IMR-90 (cell line): ENCODE measurements at regions not wholly inside any gene's neighbourhood (a gene's known extent, or its start where the extent isn't known, plus 50 kb on each side); places are given as distances from the start of the nearest gene placed in this dataset.

Experiments
- ATAC-seq: fragments of 200-7000 bp; cut with Tn5 transposase; 2 replicates; pipeline ENCODE4 v1.9.1; 2020; ENCODE audit warnings: low read depth, mild to moderate bottlenecking, moderate library complexity
- BruUV-seq: library from RNA; stranded (reverse); fragments of 400-500 nt; replicated peaks from 2 replicates; lab custom pipeline; 2021; lab: Mats Ljungman, UMichigan
- CTCF ChIA-PET: fragments of 300-600 bp; formaldehyde crosslinking; extraction: SDS; loops from one replicate; lab custom pipeline; 2021; ENCODE audit warnings: antibody characterized with exemption; lab: Yijun Ruan, JAX
- POLR2A ChIA-PET: fragments of 300-600 bp; sonication (Branson Sonifier 250); formaldehyde crosslinking; loops from one replicate; lab custom pipeline; 2022; ENCODE audit warnings: antibody characterized with exemption; ENCODE audit not compliant: unreplicated experiment; lab: Charles Lee
- DNase-seq: peaks from one replicate; pipeline ENCODE4 v3.0.0; 2013
- H2AFZ ChIP-seq: replicated peaks from 2 replicates; pipeline ENCODE3; 2013; ENCODE audit warnings: low read length, mild to moderate bottlenecking; ENCODE audit not compliant: poor library complexity
- H2AK5ac ChIP-seq: 2 replicates; pipeline ENCODE4 v1.6.1; 2013; ENCODE audit warnings: low read depth, low read length, inconsistent platforms
- H2AK9ac ChIP-seq: replicated peaks from 2 replicates; pipeline ENCODE3; 2013; ENCODE audit warnings: mild to moderate bottlenecking, low read depth, low read length, moderate library complexity; ENCODE audit not compliant: poor library complexity
- H2BK120ac ChIP-seq: 2 replicates; pipeline ENCODE4 v1.6.1; 2013; ENCODE audit warnings: low read depth, low read length, inconsistent platforms
- H2BK15ac ChIP-seq: 3 replicates; pipeline ENCODE4 v1.6.1; 2013; ENCODE audit warnings: low read depth, low read length, inconsistent platforms
- H2BK20ac ChIP-seq: 2 replicates; pipeline ENCODE4 v1.6.1; 2013; ENCODE audit warnings: low read depth, mild to moderate bottlenecking, inconsistent platforms, low read length, moderate library complexity
- H2BK5ac ChIP-seq: 2 replicates; pipeline ENCODE4 v1.6.1; 2013; ENCODE audit warnings: mild to moderate bottlenecking, low read depth, low read length, inconsistent platforms; ENCODE audit not compliant: poor library complexity, severe bottlenecking
- H3K14ac ChIP-seq: replicated peaks from 2 replicates; pipeline ENCODE4 v1.6.1; 2013; ENCODE audit warnings: low read depth, low read length, inconsistent platforms
- H3K18ac ChIP-seq: 2 replicates; pipeline ENCODE4 v1.6.1; 2013; ENCODE audit warnings: low read depth, low read length, control low read depth
- H3K23ac ChIP-seq: 2 replicates; pipeline ENCODE4 v1.6.1; 2013; ENCODE audit warnings: low read depth, low read length, inconsistent platforms
- H3K27ac ChIP-seq: 2 replicates; pipeline ENCODE4 v1.5.1; 2013; ENCODE audit warnings: mild to moderate bottlenecking, control low read depth, low read length; ENCODE audit not compliant: insufficient read depth
- H3K27me3 ChIP-seq: 2 replicates; pipeline ENCODE4 v1.6.1; 2013; ENCODE audit warnings: low read length; ENCODE audit not compliant: control insufficient read depth, insufficient read depth
- H3K36me3 ChIP-seq: 2 replicates; pipeline ENCODE4 v1.6.1; 2013; ENCODE audit warnings: low read length, mixed read lengths; ENCODE audit not compliant: control insufficient read depth, insufficient read depth
- H3K4ac ChIP-seq: 2 replicates; pipeline ENCODE4 v1.6.1; 2013; ENCODE audit warnings: low read depth, low read length, inconsistent platforms
- H3K4me1 ChIP-seq: 2 replicates; pipeline ENCODE4 v1.6.1; 2013; ENCODE audit warnings: low read length, mixed read lengths; ENCODE audit not compliant: control insufficient read depth, insufficient read depth
- H3K4me2 ChIP-seq: 2 replicates; pipeline ENCODE4 v1.6.1; 2013; ENCODE audit warnings: low read depth, mild to moderate bottlenecking, control low read depth, low read length, moderate library complexity
- H3K4me3 ChIP-seq: 2 replicates; pipeline ENCODE4 v1.5.1; 2013; ENCODE audit warnings: low read depth, mild to moderate bottlenecking, control low read depth, low read length, moderate library complexity; ENCODE audit not compliant: insufficient read depth
- H3K56ac ChIP-seq: 2 replicates; pipeline ENCODE4 v1.6.1; 2013; ENCODE audit warnings: low read length, inconsistent platforms; ENCODE audit not compliant: insufficient read depth; ENCODE audit errors: extremely low read depth
- H3K79me1 ChIP-seq, 2 experiments: 2 replicates each; pipeline ENCODE4 v1.6.1; 2013; ENCODE audit warnings: low read length in 2 of 2, inconsistent platforms in 1 of 2, low read depth in 1 of 2
- H3K9ac ChIP-seq: 2 replicates; pipeline ENCODE4 v1.6.1; 2013; ENCODE audit warnings: low read depth, low read length, control low read depth
- H3K9me1 ChIP-seq: 2 replicates; pipeline ENCODE4 v1.6.1; 2013; ENCODE audit warnings: low read length, inconsistent platforms; ENCODE audit not compliant: insufficient read depth
- H3K9me3 ChIP-seq: 2 replicates; pipeline ENCODE4 v1.6.1; 2013; ENCODE audit warnings: low read length; ENCODE audit not compliant: control insufficient read depth, insufficient read depth
- H4K20me1 ChIP-seq: 2 replicates; pipeline ENCODE4 v1.6.1; 2013; ENCODE audit warnings: low read length, inconsistent platforms; ENCODE audit not compliant: insufficient read depth
- H4K5ac ChIP-seq: 2 replicates; pipeline ENCODE4 v1.6.1; 2013; ENCODE audit warnings: mild to moderate bottlenecking, low read depth, low read length, control low read depth
- H4K8ac ChIP-seq, 2 experiments: 2 replicates each; pipeline ENCODE4 v1.6.1; 2013; ENCODE audit warnings: low read depth in 2 of 2, low read length in 2 of 2, control low read depth in 1 of 2, inconsistent platforms in 1 of 2
- H4K91ac ChIP-seq: 2 replicates; pipeline ENCODE4 v1.6.1; 2013; ENCODE audit warnings: low read depth, low read length, inconsistent platforms; ENCODE audit not compliant: insufficient read depth
- BHLHE40 ChIP-seq: fragments of 150-350 bp; IDR thresholded peaks from 2 replicates; pipeline ENCODE4 v1.6.1; 2016; ENCODE audit warnings: mild to moderate bottlenecking, low read depth, low read length
- CEBPB ChIP-seq: IDR thresholded peaks from 2 replicates; pipeline ENCODE4 v1.6.1; 2012; ENCODE audit warnings: low read depth, low read length, improper control_type of control experiment
- CHD1 ChIP-seq: IDR thresholded peaks from 2 replicates; pipeline ENCODE4 v1.6.1; 2012; ENCODE audit warnings: low read depth, low read length, improper control_type of control experiment
- CTCF ChIP-seq: conservative IDR thresholded peaks from 2 replicates; pipeline ENCODE4 v1.5.1; 2012; ENCODE audit warnings: mild to moderate bottlenecking, low read depth, low read length, improper control_type of control experiment
- FOS ChIP-seq: fragments of 150-350 bp; IDR thresholded peaks from 2 replicates; pipeline ENCODE4 v1.6.1; 2016; ENCODE audit warnings: low read depth, low read length
- MAZ ChIP-seq: IDR thresholded peaks from 2 replicates; pipeline ENCODE4 v1.6.1; 2012; ENCODE audit warnings: low read depth, mild to moderate bottlenecking, low read length, improper control_type of control experiment, moderate library complexity, borderline replicate concordance
- NFE2L2 ChIP-seq: fragments of 150-350 bp; IDR thresholded peaks from 2 replicates; pipeline ENCODE4 v1.6.1; 2016; ENCODE audit warnings: low read depth, mild to moderate bottlenecking, low read length
- POLR2A ChIP-seq: IDR thresholded peaks from 2 replicates; pipeline ENCODE4 v1.6.1; 2012; ENCODE audit warnings: mild to moderate bottlenecking, low read depth, low read length
- RCOR1 ChIP-seq: IDR thresholded peaks from 2 replicates; pipeline ENCODE4 v1.6.1; 2012; ENCODE audit warnings: mild to moderate bottlenecking, low read length, improper control_type of control experiment; ENCODE audit not compliant: insufficient replicate concordance
- RFX5 ChIP-seq: IDR thresholded peaks from 2 replicates; pipeline ENCODE4 v1.8.0; 2012; ENCODE audit warnings: low read depth, mild to moderate bottlenecking, low read length, moderate library complexity
- SMC3 ChIP-seq: fragments of 150-350 bp; IDR thresholded peaks from 2 replicates; pipeline ENCODE4 v1.6.1; 2016; ENCODE audit warnings: low read depth, mild to moderate bottlenecking, antibody characterized with exemption, low read length, moderate library complexity
- WGBS, 2 experiments: methylation state at CpG; one replicate each; pipeline versions ENCODE4 v1.1.5 to v1.1.7; 2013; ENCODE audit warnings: missing lambda C conversion rate in 2 of 2; ENCODE audit not compliant: insufficient read length in 1 of 2; ENCODE audit errors: extremely low coverage in 2 of 2; 5-methylcytosine and 5-hydroxymethylcytosine counted together
- dilution Hi-C: fragments of 300-500 bp; cut with HindIII; formaldehyde crosslinking; loops from one replicate; pipeline ENCODE4 v1.14.3; 2018; ENCODE audit warnings: low sequenced_read_pairs; ENCODE audit not compliant: unreplicated experiment
- in situ Hi-C: fragments of 300-500 bp; cut with MboI; formaldehyde crosslinking; loops from 3 replicates; pipeline ENCODE4 v1.14.3; 2019; ENCODE audit warnings: low sequenced_read_pairs, inconsistent platforms, mixed read lengths
- intact Hi-C: fragments of 100-400 bp; cut with micrococcal nuclease; formaldehyde crosslinking; loops from 2 replicates; pipeline ENCODE4 v1.10.0; 2022
- TF ChIP-seq, protein P1 (sequence below): fragments of 150-350 bp; IDR thresholded peaks from 2 replicates; pipeline ENCODE4 v1.6.1; 2016; ENCODE audit warnings: low read depth, mild to moderate bottlenecking, low read length, moderate library complexity, borderline replicate concordance

DNA sequence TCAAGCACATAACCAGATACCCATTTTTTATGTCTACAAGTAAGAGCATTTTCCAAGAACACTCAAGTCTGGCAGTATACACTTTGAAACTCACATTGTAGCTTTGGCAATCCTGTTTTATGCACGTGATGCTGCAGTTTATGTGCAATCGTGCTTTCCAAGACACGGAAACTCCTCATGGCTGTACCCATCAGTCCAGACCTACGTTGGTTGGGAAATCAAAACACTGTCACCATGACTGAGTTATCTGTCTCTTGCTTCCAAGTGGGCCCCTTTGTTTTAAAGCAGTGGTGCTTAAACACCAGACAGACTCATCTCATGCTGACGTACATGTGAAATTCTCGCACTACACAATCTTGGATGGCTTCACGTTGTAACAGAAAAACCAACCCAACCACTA lies 192.8 kb downstream of the LTN1 start:
- intact Hi-C loops: no loop called here
- Histone ChIP-seq H3K56ac (no peak overlapping the region), H3K36me3 (no peaks in the 10 kb centered on the region), H4K91ac (no peak overlapping the region; the same call in 1 of the 2 replicates), H3K4me1 (peaks cover 5% of the 10 kb centered on the region), H3K18ac (peak overlapping the region; percentile 27), H4K8ac (no peak overlapping the region), H4K5ac (no peak overlapping the region), H3K27ac (no peak overlapping the region), H2BK5ac (no peak overlapping the region), H2AFZ (no peak overlapping the region), H3K4ac (peak overlapping the region; percentile 20; the same call in 1 of the 2 replicates), H3K27me3 (no peaks in the 10 kb centered on the region), H3K4me2 (no peak overlapping the region), H3K9me3 (no peaks in the 10 kb centered on the region), H2AK5ac (peak overlapping the region; percentile 47; the same call in 1 of the 2 replicates), H4K20me1 (no peaks in the 10 kb centered on the region), H3K23ac (no peak overlapping the region), H3K9ac (no peak overlapping the region), H3K79me1 (no peaks in the 10 kb centered on the region), H3K4me3 (no peak overlapping the region), H2BK120ac (no peak overlapping the region), H2AK9ac (no peak overlapping the region), H2BK20ac (0 out of 2 replicates have a peak overlapping the region, but pooled peaks have one; percentile 2), H3K14ac (no peak overlapping the region), H2BK15ac (peak overlapping the region; percentile 37; the same call in 1 of the 3 replicates), H3K9me1 (peaks cover 11% of the 10 kb centered on the region; the same call in 1 of the 2 replicates)
- in situ Hi-C loops: loop anchor here (10.0 kb wide), 3 partner anchors 135 to 1955 kb away; partner anchors contain the start of gene ADAMTS1
- ChIA-PET POLR2A (no interaction called here), CTCF (interaction anchor here (1.0 kb wide), 1 partner anchor 140 kb away, joined by 3 read pairs; no protein-coding TSS in a partner anchor)
- dilution Hi-C loops: no loop called here
- WGBS, 2 experiments: 77% methylated on average over 2 of the region's 7 CpGs; no CpG with 5 or more reads in 1 of the 2 experiments
- DNase-seq: no peak
- BruUV-seq: no TSS peak
- ATAC-seq: no peak
- TF ChIP-seq SMC3 (no peak), POLR2A (no peak), BHLHE40 (no peak), RFX5 (no peak), MAZ (no peak), CEBPB (no peak), CHD1 (no peak), CTCF (no peak), FOS (no peak), RCOR1 (no peak), NFE2L2 (no peak)
- TF ChIP-seq, protein P1, sequence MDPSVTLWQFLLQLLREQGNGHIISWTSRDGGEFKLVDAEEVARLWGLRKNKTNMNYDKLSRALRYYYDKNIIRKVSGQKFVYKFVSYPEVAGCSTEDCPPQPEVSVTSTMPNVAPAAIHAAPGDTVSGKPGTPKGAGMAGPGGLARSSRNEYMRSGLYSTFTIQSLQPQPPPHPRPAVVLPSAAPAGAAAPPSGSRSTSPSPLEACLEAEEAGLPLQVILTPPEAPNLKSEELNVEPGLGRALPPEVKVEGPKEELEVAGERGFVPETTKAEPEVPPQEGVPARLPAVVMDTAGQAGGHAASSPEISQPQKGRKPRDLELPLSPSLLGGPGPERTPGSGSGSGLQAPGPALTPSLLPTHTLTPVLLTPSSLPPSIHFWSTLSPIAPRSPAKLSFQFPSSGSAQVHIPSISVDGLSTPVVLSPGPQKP: no peak
